Thoracic aorta (tissue), 2 donors: ENCODE measurements at regions not wholly inside any gene's neighbourhood (a gene's known extent, or its start where the extent isn't known, plus 50 kb on each side); places are given as distances from the start of the nearest gene placed in this dataset.
A peak's percentile ranks its signal among the peaks of the same experiment; 100 is the strongest.

Experiments used
- ATAC-seq: fragments of 150-250 bp; one replicate; pipeline ENCODE4 v1.8.0; 2017; ENCODE audit warnings: low read depth; ENCODE audit not compliant: insufficient number of reproducible peaks, low FRiP score
- DNase-seq: peaks from one replicate; pipeline ENCODE4 v3.0.0-alpha.2; 2020; ENCODE audit warnings: low spot score
- H3K27ac ChIP-seq, 2 donors: fragments of 200-600 bp; sonication (generic); 1 replicate in 1 of 2; 2 replicates in 1 of 2; pipeline ENCODE4 v1.5.1; 2016; ENCODE audit warnings: mild to moderate bottlenecking in 2 of 2, moderate library complexity in 2 of 2
- H3K27me3 ChIP-seq: fragments of 200-600 bp; sonication (generic); replicated peaks from 2 replicates; pipeline ENCODE4 v1.6.0; 2016; ENCODE audit warnings: mild to moderate bottlenecking; ENCODE audit not compliant: insufficient read depth
- H3K36me3 ChIP-seq: fragments of 200-600 bp; sonication (generic); one replicate; pipeline ENCODE4 v1.5.1; 2016
- H3K4me1 ChIP-seq, 2 donors: fragments of 200-600 bp; sonication (generic); 1 replicate in 1 of 2; 2 replicates in 1 of 2; pipeline versions ENCODE4 v1.5.1 to v1.6.0; 2016; ENCODE audit warnings: low read depth in 2 of 2, mild to moderate bottlenecking in 1 of 2; ENCODE audit not compliant: control insufficient read depth in 1 of 2
- H3K4me3 ChIP-seq: fragments of 200-600 bp; sonication (generic); 2 replicates; pipeline ENCODE4 v1.5.1; 2016; ENCODE audit warnings: mild to moderate bottlenecking
- H3K9me3 ChIP-seq: fragments of 200-600 bp; sonication (generic); 2 replicates; pipeline ENCODE4 v1.5.1; 2016
- TF ChIP-seq, protein P1 (sequence below): fragments of 200-600 bp; sonication (generic); IDR thresholded peaks from one replicate; pipeline ENCODE4 v1.5.1; 2019; ENCODE audit warnings: antibody characterized with exemption

DNA sequence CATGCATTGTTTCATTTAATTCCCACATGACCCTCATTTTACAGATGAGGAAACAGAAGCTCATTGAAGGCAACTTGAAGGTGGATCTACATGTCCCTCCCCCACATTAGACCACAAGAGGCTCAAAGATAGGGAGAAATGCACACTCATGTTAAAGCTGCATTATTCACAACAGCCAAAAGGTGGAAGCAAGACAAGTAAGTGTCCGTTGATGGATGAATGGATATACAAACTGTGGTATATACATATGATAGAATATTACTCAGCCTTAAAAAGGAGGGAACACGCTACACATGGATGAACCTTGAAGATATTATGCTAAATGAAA is 149.7 kb upstream of the JUN start:
- ATAC-seq, result no peak

DNA sequence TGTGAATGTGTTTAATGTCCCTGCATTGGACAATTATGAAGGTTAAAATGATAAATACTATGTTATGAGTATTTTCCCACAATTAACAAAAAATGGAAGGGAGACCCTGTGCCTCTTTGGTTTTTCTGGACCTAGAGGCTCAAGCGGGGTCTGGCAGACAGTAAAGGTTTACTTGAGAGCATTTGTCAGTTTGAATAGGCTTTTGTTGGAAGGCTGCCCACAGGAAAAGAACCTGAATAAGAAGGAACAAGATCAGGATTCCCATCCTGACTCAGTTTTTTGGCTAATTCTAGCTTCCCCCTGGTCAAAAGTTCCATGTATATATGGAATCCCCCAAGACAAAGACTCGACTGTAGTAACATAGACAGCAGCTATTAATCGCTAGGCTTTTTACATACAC is 150.9 kb upstream of the JUN start:
- no peak for DNase-seq
- H3K36me3 ChIP-seq, result no peaks in the 10 kb centered on the region
- H3K4me1 ChIP-seq, result peaks cover 5 to 12% of the 10 kb centered on the region in 2 donors
- ATAC-seq, result no peak
- H3K4me3 ChIP-seq, result no peak overlapping the region
- TF ChIP-seq, protein P1, sequence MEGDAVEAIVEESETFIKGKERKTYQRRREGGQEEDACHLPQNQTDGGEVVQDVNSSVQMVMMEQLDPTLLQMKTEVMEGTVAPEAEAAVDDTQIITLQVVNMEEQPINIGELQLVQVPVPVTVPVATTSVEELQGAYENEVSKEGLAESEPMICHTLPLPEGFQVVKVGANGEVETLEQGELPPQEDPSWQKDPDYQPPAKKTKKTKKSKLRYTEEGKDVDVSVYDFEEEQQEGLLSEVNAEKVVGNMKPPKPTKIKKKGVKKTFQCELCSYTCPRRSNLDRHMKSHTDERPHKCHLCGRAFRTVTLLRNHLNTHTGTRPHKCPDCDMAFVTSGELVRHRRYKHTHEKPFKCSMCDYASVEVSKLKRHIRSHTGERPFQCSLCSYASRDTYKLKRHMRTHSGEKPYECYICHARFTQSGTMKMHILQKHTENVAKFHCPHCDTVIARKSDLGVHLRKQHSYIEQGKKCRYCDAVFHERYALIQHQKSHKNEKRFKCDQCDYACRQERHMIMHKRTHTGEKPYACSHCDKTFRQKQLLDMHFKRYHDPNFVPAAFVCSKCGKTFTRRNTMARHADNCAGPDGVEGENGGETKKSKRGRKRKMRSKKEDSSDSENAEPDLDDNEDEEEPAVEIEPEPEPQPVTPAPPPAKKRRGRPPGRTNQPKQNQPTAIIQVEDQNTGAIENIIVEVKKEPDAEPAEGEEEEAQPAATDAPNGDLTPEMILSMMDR, result no peak
- no peak overlapping the region for H3K27ac ChIP-seq
- no peaks in the 10 kb centered on the region for H3K9me3 ChIP-seq
- no peaks in the 10 kb centered on the region for H3K27me3 ChIP-seq

More for the DNA sequence above, 149.7 kb upstream of the JUN start:
- Histone ChIP-seq H3K4me3 (no peak overlapping the region), H3K27me3 (no peaks in the 10 kb centered on the region), H3K4me1 (peaks cover 5 to 12% of the 10 kb centered on the region in 2 donors), H3K27ac (peak overlapping the region in 1 of 2 donors; percentile 31), H3K36me3 (no peaks in the 10 kb centered on the region), H3K9me3 (no peaks in the 10 kb centered on the region)
- TF ChIP-seq, protein P1, result no peak
- DNase-seq, result no peak

DNA sequence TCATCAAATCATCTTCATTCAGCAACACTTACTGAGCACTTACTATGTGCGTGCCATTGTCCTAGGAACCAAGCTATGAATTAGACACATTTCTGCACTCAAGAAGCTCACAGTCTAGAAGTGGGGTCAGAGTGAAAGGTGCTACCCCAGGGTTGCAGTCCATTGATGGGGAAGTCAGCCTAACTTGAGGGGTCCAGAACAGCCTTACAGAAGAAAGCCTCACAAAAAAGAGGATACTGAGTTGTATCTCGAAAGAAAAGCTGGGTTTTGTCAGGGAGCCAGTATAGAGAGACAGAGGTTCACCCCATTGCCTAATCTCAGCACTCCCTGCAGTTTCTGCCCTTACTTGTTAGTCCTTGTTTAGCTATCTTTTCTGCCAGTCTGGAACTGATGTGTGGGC is 153.1 kb upstream of the JUN start:
- Histone ChIP-seq H3K36me3 (no peaks in the 10 kb centered on the region), H3K4me3 (no peak overlapping the region), H3K4me1 (peaks cover 5 to 12% of the 10 kb centered on the region in 2 donors), H3K27me3 (no peaks in the 10 kb centered on the region), H3K9me3 (no peaks in the 10 kb centered on the region), H3K27ac (no peak overlapping the region)
- ATAC-seq (no peak), DNase-seq (no peak)
- TF ChIP-seq, protein P1, result no peak

DNA sequence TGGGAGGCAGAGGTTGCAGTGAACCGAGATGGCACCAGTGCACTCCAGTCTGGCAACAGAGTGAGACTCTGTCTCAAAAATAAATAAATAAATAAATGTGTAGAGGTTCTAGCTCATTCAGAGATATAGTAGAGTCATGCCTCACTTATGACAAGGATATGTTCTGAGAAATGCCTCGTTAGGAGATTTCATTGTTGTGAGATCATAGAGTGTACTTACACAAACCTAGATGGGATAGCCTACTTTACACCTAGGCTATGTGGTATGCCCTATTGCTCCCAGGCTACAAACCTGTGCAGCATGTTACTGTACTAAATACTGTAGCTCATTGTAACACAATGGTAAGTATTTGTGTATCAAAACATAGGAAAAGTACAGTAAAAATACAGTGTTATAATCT is 155.3 kb upstream of the JUN start:
- H3K4me3 ChIP-seq, result no peak overlapping the region
- DNase-seq (no peak), ATAC-seq (no peak)
- H3K9me3 ChIP-seq, result no peaks in the 10 kb centered on the region
- no peak overlapping the region for H3K27ac ChIP-seq
- TF ChIP-seq, protein P1, result no peak
- no peaks in the 10 kb centered on the region for H3K27me3 ChIP-seq
- H3K4me1 ChIP-seq, result no peaks in the 10 kb centered on the region
- H3K36me3 ChIP-seq, result no peaks in the 10 kb centered on the region

DNA sequence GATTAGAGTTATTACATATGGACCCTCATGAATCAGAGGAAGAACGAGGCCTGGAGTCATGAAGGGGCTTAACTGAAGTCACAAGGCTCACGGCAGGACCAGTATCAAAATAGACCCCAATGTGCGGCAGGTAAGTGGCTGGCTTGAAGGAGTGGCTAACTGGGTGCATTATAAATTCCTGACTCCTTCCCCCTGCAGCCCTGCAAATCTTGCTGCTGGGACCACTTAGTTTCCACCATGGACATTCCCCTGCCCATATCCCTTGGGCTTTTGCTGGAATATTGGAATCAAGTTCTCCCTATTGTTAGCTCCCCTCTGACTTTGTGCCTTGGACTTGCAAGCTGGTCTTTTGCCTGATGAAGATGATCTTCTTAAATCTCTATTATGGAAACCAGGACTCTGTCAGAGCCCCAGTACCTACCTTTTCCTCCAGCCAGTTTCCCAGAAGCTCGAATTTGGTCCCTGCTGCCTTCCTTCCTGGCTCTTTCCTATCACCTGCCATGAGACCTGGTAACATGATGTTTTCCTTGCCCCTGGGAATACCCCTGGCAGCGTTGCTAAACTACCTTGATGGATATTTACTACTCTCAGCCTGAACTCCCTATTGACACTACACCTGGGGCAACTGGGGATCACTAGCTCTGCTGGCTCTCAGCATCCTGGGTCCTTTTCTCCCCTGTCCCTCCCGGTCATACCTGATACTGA is 156.0 kb upstream of the JUN start:
- Histone ChIP-seq H3K36me3 (no peaks in the 10 kb centered on the region), H3K4me1 (no peaks in the 10 kb centered on the region), H3K27ac (no peak overlapping the region), H3K27me3 (no peaks in the 10 kb centered on the region), H3K9me3 (no peaks in the 10 kb centered on the region), H3K4me3 (no peak overlapping the region)
- TF ChIP-seq, protein P1, result no peak
- DNase-seq (no peak), ATAC-seq (no peak)
